ENCODE measurements at regions not wholly inside any gene's neighbourhood (a gene's known extent, or its start where the extent isn't known, plus 50 kb on each side); places are given as distances from the start of the nearest gene placed in this dataset.

DNA sequence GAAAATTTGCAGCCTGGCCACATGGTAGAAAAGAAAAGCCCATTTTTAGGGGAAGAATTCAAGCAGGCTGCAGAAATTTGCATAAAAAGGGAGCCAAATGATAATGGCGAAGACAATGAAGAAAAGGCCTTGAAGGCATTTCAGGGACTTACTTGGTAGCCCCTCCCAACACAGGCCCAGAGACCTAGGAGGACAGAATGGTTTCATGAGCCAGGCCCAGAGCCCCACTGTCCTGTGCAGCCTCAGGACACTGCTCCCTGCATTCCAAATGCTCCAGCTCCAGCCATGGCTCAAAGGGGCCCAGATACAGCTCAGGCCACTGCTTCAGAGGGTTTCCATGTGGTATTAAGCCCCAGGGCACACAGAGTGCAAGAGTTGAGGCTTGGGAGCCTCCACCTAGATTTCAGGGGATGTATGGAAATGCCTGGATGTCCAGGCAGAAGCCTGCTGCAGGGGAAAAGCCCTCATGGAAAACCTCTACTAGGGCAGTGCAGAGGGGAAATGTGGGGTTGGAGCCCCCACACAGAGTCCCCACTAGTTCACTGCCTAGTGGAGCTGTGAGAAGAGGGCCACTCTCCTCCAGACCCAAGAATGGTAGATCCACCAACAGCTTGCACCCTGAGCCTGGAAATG is 271.7 kb upstream of the KLF3 start:
- no peaks in the 10 kb centered on the region for H3K27me3 ChIP-seq
- H3K4me3 ChIP-seq = no peak overlapping the region
- TF ChIP-seq, protein P1, sequence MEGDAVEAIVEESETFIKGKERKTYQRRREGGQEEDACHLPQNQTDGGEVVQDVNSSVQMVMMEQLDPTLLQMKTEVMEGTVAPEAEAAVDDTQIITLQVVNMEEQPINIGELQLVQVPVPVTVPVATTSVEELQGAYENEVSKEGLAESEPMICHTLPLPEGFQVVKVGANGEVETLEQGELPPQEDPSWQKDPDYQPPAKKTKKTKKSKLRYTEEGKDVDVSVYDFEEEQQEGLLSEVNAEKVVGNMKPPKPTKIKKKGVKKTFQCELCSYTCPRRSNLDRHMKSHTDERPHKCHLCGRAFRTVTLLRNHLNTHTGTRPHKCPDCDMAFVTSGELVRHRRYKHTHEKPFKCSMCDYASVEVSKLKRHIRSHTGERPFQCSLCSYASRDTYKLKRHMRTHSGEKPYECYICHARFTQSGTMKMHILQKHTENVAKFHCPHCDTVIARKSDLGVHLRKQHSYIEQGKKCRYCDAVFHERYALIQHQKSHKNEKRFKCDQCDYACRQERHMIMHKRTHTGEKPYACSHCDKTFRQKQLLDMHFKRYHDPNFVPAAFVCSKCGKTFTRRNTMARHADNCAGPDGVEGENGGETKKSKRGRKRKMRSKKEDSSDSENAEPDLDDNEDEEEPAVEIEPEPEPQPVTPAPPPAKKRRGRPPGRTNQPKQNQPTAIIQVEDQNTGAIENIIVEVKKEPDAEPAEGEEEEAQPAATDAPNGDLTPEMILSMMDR (IDR thresholded peaks at IDR 0.05) = no peak
- TF ChIP-seq POLR2A (IDR thresholded peaks at IDR 0.05) = no peak
- peaks cover 11 to 31% (median 11%) of the 10 kb centered on the region in 3 donors for H3K4me1 ChIP-seq
- DNase-seq = no peak
- intact Hi-C loops (cut with DNase I) = no loop called here
- H3K36me3 ChIP-seq = no peaks in the 10 kb centered on the region
- WGBS, 2 donors = 100% methylated on average over 1 of the region's 1 CpG
- H3K9me3 ChIP-seq = peaks cover 0 to 13% (median 9%) of the 10 kb centered on the region in 3 donors
- H3K27ac ChIP-seq = no peak overlapping the region

DNA sequence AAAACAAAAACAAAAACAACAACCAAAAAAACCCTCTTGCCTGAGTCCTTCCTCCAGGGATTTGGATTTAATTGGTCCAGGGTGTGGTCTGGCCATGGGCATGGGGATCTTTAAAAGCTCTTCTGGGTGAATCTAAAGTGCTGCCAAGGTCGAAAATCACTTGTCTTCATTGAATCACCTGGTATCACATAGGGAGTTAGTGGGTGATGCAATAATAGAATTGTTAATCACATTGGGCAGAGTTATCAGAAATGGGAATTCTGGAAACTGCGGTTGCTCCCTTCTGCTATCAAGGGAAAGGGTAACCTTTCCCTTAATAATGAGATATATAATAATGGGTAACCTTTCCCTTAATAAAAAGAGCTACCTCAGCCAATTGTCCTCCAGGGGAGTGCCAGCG is 267.9 kb upstream of the KLF3 start:
- TF ChIP-seq, protein P1 (IDR thresholded peaks at IDR 0.05) = no peak
- no peak for TF ChIP-seq POLR2A (IDR thresholded peaks at IDR 0.05)
- Histone ChIP-seq H3K4me1 (peaks cover 0 to 5% (median 3%) of the 10 kb centered on the region in 3 donors), H3K27ac (no peak overlapping the region), H3K4me3 (no peak overlapping the region), H3K36me3 (no peaks in the 10 kb centered on the region), H3K27me3 (no peaks in the 10 kb centered on the region), H3K9me3 (peaks cover 0 to 13% (median 9%) of the 10 kb centered on the region in 3 donors)
- intact Hi-C loops (cut with DNase I) = no loop called here
- 71 to 74% methylated on average over 3 of the region's 3 CpGs for WGBS, 2 donors
- DNase-seq = no peak

DNA sequence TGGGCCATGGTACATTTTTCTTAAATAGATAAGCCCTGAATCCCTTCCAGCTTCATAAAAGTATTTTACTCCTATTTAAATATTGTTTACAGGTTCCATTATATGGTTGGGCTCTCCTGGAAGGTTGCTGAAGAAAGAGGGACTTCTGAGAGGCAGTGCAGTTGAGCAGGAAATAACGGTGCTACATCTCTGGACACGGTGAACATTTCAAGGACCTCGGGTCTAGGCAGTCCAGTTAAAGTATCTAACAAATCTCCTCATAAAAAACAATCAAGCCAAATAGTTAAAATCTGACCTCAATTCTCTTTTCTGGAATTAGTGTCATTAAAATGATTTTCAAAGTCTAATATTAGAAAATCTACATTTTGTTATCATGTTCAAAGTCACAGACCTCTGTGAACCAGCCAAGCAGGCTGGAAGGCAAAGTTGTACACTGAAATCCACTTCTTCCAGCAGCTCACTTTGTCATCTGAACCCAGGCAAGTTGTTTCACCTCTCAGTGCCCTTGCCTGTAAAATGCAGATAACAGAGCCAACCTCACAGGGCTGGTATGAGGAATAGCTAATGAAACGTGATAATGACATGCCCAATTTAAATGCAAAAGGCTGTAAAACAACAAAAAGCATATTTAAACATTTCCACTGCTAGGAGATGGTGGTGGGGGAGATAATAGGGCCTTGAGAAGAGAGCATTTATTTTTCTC is 267.0 kb upstream of the KLF3 start:
- WGBS, 2 donors = 63 to 79% methylated on average over 4 of the region's 4 CpGs
- no peaks in the 10 kb centered on the region for H3K36me3 ChIP-seq
- no peaks in the 10 kb centered on the region for H3K27me3 ChIP-seq
- DNase-seq = no peak
- H3K4me3 ChIP-seq = no peak overlapping the region
- no peak for TF ChIP-seq POLR2A (IDR thresholded peaks at IDR 0.05)
- TF ChIP-seq, protein P1 (IDR thresholded peaks at IDR 0.05) = no peak
- H3K27ac ChIP-seq = no peak overlapping the region
- peaks cover 0 to 5% (median 0%) of the 10 kb centered on the region in 3 donors for H3K4me1 ChIP-seq
- intact Hi-C loops (cut with DNase I) = no loop called here
- peaks cover 0 to 10% (median 9%) of the 10 kb centered on the region in 3 donors for H3K9me3 ChIP-seq

DNA sequence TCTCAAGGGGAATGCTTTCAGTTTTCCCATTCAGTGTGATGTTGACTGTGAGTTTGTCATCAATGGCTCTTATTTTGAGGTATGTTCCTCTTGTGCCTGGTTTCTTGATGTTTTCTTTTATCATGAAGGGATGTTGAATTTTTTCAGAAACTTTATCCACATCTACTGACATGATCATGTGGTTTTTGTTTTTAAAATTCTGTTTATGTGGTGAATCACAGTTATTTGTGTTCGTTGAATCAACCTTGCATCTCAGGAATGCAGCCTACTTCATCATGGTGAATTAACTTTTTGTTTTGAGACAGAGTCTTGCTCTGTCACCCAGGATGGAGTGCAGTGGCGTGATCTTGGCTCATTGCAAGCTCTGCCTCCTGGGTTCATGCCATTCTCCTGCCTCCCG is 263.1 kb upstream of the KLF3 start:
- Histone ChIP-seq H3K4me1 (peaks cover 0 to 5% (median 0%) of the 10 kb centered on the region in 3 donors), H3K27me3 (no peaks in the 10 kb centered on the region), H3K27ac (no peak overlapping the region), H3K9me3 (no peaks in the 10 kb centered on the region), H3K4me3 (no peak overlapping the region), H3K36me3 (no peaks in the 10 kb centered on the region)
- TF ChIP-seq POLR2A (IDR thresholded peaks at IDR 0.05) = no peak
- TF ChIP-seq, protein P1 (IDR thresholded peaks at IDR 0.05) = no peak
- intact Hi-C loops (cut with DNase I) = no loop called here
- no peak for DNase-seq
- WGBS, 2 donors = 78 to 86% methylated on average over 2 to 3 of the region's 3 CpGs

DNA sequence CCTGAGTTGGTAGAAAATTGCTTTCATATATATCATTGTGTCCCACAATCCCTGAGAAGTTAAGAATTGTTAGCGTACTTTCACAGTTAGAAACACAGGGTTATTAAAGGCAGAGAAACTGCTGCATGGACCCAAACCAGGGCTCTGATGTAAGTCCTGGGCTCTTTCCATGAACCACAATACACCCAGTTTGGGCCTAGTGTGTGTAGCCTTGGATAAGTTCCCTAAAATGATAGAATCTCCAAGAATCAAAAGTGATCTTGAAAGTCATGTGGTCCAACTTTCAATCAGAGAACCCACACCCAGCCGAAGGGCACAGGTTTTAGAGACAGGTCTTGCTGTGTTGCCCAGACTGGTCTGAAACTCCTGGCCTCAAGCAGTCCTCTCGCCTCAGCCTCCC is 257.8 kb upstream of the KLF3 start:
- no peaks in the 10 kb centered on the region for H3K36me3 ChIP-seq
- H3K4me3 ChIP-seq = no peak overlapping the region
- TF ChIP-seq POLR2A (IDR thresholded peaks at IDR 0.05) = no peak
- TF ChIP-seq, protein P1 (IDR thresholded peaks at IDR 0.05) = no peak
- no peak overlapping the region for H3K27ac ChIP-seq
- H3K4me1 ChIP-seq = no peaks in the 10 kb centered on the region
- intact Hi-C loops (cut with DNase I) = no loop called here
- H3K27me3 ChIP-seq = no peaks in the 10 kb centered on the region
- DNase-seq = no peak
- no peaks in the 10 kb centered on the region for H3K9me3 ChIP-seq
- 87 to 100% methylated on average over 3 of the region's 3 CpGs for WGBS, 2 donors
